Suprapubic skin (tissue), 3 donors: ENCODE measurements at regions not wholly inside any gene's neighbourhood (a gene's known extent, or its start where the extent isn't known, plus 50 kb on each side); places are given as distances from the start of the nearest gene placed in this dataset.

ENCODE experiments used
- EP300 ChIP-seq: sonication (generic); formaldehyde crosslinking; IDR thresholded peaks from one replicate; pipeline ENCODE4 v1.6.1; 2017; ENCODE audit warnings: antibody characterized with exemption
- POLR2A ChIP-seq, 2 donors: fragments of 450-650 bp; IDR thresholded peaks; one replicate each; pipeline ENCODE4 v1.6.1; 2017; ENCODE audit warnings: antibody characterized with exemption in 2 of 2, mild to moderate bottlenecking in 2 of 2, moderate library complexity in 2 of 2
- TF ChIP-seq, protein P1 (sequence below), 2 donors: fragments of 200-600 bp in 1 of 2; fragments of 450-650 bp in 1 of 2; sonication (generic) in 1 of 2; IDR thresholded peaks; one replicate each; pipeline ENCODE4 v1.5.1; 2016 to 2019; ENCODE audit warnings: antibody characterized with exemption in 2 of 2, mild to moderate bottlenecking in 1 of 2, moderate library complexity in 1 of 2

DNA sequence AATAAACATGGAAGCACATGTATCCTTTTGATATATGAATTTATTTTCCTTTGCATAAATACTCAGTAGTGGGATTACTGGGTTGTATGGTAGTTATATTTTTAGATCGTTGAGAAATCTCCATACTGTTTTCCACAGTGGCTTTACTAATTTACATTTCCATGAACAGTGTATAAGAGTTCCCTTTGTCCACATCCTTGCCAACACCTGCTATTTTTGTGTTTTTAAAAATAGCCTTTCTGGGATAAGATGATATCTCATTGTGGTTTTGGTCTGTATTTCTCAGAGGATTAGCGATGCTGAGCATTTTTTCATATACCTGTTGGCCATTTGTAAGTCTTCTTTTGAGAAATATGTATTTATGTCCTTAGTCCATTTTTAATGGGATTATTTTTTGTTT is 329.2 kb upstream of the KITLG start:
- TF ChIP-seq, protein P1, sequence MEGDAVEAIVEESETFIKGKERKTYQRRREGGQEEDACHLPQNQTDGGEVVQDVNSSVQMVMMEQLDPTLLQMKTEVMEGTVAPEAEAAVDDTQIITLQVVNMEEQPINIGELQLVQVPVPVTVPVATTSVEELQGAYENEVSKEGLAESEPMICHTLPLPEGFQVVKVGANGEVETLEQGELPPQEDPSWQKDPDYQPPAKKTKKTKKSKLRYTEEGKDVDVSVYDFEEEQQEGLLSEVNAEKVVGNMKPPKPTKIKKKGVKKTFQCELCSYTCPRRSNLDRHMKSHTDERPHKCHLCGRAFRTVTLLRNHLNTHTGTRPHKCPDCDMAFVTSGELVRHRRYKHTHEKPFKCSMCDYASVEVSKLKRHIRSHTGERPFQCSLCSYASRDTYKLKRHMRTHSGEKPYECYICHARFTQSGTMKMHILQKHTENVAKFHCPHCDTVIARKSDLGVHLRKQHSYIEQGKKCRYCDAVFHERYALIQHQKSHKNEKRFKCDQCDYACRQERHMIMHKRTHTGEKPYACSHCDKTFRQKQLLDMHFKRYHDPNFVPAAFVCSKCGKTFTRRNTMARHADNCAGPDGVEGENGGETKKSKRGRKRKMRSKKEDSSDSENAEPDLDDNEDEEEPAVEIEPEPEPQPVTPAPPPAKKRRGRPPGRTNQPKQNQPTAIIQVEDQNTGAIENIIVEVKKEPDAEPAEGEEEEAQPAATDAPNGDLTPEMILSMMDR (IDR thresholded peaks at IDR 0.05), result no peak
- TF ChIP-seq POLR2A (IDR thresholded peaks at IDR 0.05), result no peak
- TF ChIP-seq EP300, result no peak
